HG02623 (cell line): ENCODE measurements at regions not wholly inside any gene's neighbourhood (a gene's known extent, or its start where the extent isn't known, plus 50 kb on each side); places are given as distances from the start of the nearest gene placed in this dataset.
"Not testable (repeated sequence)": the region's sequence is repeated elsewhere in the genome, so short reads cannot be mapped to it uniquely, and the experiment has no call there.

ENCODE experiments used
- ATAC-seq: cut with Tn5 transposase; IDR thresholded peaks from one replicate; pipeline ENCODE4 v1.9.1; 2021; ENCODE audit warnings: moderate library complexity; ENCODE audit not compliant: unreplicated experiment

DNA sequence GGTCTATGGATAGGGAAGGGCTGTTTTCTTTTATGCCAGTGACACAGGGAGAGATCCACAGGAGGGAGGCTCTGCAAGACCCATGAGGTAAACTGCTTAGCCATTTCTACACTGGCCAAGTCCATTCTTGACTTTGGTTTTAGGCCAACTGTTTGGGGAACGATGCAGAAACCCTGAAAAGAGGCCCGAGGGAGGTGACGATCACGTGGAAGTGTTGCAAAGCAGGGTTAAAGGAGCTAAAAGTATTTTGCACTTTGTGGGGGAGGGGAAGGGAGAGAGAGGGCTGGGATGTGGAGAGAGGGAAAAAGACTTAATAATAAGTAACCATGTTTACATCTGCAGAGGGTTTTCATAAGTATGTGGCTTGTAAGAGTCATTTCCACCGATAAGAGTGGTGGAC, 239.7 kb downstream of the EMX2 start:
- ATAC-seq: no peak

DNA sequence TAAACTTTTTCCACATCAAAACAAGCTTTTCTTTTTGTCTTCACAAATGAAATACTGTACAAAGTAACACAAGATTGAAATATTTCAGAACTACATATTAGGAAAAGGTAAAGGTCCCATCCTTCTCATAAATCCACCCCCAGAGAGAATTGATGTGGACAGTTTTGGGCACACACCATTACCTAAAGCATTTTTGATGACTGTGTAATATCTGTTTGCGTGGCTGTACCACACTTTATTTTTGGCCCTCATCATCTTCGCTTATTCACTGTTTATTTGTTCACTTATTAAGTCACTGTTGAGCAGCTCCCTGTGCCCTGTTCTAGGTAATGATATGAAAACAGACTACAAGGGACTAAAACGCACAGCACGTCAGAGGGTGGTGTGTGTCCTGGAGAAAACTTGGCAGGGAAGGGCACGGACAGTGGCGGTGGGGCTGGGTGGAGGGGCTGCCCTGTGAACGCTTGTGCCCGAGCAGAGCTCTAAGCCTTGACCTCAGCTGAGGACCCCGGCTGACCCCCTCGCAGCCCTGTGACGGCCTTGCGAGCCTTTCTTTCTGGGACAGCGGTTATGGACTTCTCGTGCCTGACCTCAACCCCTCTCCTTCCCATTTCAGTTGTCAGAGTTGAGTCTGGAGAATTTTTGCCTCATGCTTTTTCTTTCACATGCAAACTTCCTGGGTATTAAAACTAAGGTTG, 241.3 kb downstream of the EMX2 start:
- ATAC-seq: no peak

DNA sequence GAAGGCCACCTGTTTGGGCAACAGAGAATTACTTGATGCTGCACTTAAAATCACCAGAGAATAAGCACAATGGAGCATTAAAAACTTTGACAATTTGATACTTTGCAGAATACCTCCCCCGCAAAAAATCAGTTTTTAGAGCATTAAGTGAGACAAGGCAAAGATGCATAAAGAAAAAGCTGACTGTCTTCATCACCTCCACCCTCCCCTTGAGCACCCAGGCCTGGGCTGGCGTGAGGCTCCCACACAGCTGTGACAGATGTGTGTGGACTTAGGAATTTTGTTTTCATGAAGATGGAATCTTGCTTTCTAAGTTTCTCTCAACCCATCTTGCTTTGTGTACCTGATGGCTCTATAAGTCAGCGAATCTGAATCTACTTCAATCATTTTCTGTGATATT, 242.2 kb downstream of the EMX2 start:
- ATAC-seq: no peak

DNA sequence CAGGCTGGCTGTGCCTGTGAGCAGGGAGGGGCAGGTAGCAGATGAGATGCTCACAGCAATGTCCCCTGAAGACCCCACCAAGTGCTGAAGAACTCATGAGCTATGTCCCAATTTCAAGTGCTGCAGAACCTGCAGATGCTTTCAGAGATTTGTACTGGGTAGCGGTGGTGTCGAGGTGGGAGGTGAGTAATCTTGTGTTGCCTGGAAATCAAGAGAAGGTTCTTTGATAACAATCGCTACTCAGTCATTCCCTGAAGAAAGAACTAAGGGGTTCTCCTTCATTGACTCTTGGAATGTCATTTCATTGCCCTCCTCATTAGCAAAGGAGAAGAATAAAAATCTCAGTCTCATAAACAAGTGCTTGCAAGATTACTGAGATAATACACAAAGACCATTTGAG, 246.4 kb downstream of the EMX2 start:
- no peak for ATAC-seq

DNA sequence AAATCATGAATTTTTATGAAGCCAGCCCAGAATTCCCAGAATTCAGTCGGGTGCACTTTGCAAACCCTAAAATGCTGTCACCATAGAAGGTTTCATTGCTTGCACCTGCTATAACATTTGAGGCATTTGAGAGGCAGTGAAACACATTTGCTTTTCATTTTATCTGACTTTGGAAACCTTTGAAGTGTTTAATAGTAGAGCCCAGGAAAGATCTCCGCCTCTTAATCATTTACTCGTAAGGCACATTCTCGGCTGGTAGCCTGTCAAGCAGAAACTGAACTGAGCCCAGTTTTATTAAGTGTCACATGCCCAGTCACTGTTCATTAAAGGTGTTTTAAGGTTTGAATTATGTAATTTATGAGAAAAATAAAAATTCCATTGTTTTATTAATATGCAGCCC, 247.6 kb downstream of the EMX2 start:
- ATAC-seq: no peak

DNA sequence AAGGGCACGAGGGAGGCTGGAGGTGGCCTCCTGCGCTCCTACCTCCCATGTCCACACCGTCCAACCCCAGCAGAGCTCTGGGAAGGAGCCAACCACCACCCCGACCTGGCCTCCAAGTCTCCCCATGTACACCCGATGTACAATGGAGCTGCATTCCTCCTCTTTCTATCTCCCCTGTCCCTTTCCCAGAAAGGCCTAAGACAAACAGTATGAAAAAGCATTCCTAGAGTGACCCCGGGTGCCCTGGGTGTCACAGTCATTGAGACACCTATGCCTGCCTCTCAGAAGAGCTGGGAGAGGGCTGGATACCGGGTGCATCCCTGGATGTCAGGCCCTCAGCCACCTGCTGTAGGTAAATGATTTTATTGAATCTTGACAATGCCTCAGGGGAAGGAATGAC, 248.1 kb downstream of the EMX2 start:
- no peak for ATAC-seq

DNA sequence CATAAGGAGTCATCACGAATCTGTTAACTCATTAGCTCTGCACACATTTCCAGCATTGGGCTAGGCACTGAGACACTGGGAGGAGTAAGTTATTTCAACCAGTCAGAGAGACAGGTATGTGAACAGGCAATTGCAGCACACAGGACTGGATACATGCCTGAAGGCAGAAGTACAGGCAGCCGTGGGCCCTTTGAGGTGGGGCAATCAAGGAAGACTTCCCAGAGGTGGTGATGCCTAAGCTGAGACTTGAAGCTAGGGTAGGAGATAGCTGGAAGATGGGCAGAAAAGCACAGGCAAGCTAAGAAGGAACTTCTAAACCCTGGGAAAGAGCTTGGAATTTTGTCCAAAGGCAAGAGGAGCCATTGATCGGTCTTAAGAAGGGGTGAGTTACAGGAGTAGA, 249.7 kb downstream of the EMX2 start:
- no peak for ATAC-seq

DNA sequence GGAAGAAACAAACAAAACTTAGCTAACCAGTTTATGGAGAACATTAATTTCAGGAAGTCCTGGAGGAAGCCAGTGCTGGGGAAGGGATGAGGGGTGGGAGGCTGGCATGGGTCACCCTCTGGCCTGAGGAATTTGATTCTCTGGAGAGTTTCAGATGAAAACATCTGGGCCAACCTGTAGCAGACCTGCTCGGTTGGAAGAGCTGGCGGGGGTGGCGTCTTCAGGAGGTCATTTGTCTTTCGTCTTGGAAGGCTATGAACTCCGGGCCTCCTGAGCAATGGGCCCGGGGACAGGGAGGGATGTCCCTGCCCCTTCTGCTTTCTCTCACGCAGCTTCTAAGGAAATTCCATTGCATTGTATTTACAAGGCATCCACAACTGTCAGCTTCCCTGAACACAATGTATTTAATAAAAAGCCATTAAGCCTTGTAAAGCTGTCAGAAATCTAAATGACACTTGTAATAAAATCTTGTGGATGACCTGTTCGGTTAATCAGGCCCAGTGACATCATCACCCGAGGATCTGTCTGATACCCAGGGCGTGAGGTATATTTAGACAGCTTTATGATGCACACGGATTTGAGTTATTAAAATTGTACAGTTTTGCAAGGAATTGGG, 250.5 kb downstream of the RAB11FIP2 start:
- ATAC-seq: no peak

DNA sequence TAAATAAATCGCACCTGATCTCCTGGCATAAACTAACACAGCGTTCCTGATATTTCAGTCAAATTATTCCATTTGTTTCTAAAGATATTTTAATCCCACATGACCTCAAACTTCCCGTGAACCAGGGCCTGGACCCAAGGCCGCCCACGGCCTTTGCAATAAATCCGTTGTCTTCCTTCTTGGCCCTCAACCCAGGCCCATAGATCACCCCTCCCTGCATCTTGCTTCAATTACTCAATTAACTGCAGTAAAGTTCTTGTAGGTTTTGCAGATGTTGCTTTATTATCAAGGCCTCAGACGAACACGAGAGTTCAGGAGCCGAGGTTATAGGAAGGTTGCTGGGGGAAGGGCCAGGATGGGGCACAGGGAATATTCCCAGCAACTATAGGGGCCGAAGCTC, 249.4 kb downstream of the RAB11FIP2 start:
- no peak for ATAC-seq

DNA sequence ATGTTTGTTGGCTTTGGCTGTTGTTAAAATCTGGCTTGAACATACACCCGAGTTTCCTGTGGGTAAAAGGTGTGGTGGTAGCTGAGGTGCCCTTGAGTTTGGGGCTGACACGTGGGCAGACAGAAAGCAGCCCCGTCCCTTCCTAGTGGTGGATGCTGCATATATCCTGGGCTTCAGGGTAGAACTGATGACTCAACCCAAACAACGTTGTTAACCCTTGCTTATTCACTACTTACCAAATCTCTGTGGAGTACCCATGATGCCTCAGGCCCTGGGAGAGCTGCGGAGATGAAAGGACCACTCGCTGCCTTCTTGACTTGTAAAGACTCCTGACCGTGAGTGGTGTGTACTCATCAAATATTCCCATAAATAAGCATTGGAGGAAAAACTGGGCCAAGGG, 245.1 kb downstream of the RAB11FIP2 start:
- no peak for ATAC-seq

DNA sequence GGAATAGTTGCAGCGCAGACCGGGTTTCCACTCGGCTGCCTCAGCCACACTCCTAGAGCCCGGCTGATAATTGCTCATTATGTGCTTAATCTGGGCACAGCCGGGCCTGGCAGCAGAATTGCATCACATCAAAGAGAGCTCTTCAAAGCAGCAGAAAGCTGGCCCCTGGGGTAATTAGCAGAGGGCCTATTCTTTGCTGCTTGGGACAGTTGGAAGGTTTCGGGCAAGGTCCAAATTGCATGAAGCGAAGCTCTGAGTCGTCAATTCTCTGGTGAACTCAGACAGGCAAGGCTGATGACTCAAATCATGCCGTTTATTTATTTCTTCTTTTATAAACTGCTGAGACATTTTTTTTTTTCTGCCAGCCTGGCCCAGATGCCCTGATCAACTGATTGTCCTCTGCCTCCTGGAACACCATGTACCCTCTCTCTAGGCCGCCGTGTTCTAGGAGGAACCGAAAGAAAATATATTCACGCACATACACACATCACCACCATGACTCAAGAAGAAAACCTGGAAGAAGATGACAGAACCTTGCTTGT, 242.2 kb downstream of the RAB11FIP2 start:
- no peak for ATAC-seq

DNA sequence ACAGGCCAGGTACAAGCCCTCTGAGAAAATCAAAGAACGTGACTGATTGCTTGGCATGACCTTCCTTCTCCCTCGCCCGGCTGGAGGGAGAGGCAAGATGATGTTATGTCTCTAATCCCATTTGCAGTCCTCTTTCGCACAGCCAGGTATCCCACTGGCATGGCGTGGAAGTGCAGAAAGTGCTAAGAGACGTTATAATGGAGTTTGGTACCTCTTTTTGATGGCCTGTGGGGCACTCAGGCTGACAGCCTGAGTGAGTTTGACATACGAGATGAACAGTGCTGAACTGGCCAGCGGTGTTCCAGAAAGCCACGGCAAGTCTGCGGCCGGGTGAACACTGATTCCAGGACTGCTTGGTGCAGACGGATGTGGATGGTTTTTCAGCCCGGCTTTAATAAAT, 241.6 kb downstream of the RAB11FIP2 start:
- no peak for ATAC-seq

DNA sequence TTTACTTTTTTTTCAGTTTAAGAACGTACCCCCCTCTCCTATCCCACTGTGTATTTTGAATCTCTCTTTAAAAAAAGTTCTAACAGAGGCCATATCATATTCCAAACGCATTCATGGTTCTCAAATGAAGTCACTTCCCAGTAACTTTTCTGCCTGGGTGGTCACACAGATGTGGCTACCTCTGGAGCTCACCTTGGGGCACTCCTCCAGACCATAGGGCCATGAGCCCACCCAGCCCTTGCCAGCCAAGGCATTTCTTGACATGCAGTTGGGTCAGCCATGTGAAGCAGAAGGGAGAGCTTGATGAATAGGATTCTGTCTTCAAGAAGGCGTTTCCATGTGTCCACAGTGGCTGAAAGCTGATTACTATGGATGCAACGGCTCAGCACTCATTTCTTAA, 239.3 kb downstream of the RAB11FIP2 start:
- no peak for ATAC-seq

DNA sequence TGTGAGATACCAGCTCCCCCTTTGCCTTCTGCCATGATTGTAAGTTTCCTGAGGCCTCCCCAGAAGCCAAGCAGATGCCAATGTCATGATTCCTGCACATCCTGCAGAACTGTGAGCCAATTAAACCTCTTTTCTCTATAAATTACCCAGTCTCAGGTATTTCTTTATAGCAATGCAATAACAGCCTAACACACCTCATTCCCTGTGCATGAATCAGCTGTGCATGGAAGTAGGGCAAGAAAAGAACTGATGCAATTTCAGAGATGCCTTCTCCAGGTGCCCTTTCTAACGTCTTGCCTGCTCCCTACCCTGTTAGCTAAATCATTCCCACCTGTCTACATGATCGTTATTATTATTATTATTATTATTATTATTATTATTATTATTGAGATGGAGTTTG, 230.9 kb downstream of the RAB11FIP2 start:
- ATAC-seq: not testable (repeated sequence)

DNA sequence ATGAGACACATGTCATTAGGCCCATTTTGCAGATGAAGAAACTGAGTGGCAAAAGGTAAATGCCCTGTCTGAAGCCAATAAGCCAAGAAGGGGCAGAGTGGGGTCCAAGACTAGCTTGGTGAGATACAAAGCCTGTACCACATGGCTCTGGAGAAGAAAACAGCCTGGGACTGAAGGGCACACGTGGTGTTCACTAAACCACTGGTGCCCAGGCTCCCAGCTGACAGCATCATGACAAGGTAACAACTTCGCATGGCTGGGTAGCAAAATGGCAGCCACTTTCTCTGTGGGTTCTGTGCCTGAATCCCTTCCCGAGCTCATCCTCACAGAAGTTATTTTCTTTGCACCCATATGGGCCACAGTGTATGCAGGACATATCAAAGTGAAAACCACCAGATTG, 229.6 kb downstream of the RAB11FIP2 start:
- no peak for ATAC-seq

DNA sequence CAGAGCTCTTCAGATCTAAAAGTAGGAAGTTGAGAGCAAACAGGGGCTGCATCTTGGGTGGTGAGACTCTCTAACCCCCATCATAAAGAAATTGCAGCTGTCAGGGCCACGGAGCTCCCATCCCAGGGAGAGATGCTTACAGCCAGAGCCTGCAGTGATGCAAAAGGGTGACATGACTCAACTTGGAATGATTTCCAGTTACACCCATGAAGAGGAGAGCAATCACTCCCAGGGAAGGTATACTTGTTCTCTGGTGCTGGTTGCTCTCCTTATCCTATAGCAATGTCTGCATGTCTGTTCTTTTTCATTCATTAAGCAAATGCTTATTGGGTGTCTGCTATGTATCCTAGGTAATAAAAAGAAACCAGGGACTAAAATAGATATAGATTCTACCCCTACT, 228.0 kb downstream of the RAB11FIP2 start:
- ATAC-seq: no peak

DNA sequence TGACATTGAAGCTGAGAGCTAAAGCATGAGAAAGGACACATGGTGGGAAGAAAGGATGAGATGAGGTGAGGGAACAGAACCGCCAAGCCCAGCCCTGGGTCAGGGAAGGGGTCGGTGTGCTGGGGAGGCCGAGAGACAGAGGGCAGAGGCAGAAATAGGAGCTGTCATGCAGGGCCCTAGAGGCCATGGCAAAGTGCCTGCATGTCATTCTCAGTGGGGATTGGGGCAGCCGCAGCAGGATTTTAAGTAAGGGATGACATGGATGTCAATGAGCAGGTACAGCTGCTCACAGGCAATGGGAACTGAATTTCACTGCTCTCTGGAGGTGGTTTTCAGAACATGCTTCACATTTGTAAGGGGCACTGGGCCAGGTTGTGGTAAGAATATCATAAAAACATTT, 227.4 kb downstream of the RAB11FIP2 start:
- ATAC-seq: no peak

DNA sequence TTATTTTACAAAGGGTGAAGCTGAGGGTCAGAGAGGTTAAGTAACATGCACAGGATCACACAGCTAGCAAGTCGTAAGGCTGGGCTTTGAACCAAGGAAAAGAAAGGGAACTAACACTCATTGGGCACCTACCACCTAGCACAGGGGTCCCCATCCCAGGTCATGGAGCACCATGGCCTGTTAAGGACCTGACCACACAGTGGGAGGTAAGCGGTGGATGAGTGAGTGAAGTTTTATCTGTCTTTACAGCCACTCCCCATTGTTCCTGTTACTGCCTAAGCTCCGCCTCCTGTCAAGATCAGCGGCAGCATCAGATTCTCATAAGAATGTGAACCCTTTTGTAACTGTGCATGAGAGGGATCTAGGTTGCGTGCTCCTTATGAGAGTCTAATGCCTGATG, 222.8 kb downstream of the RAB11FIP2 start:
- ATAC-seq: no peak

DNA sequence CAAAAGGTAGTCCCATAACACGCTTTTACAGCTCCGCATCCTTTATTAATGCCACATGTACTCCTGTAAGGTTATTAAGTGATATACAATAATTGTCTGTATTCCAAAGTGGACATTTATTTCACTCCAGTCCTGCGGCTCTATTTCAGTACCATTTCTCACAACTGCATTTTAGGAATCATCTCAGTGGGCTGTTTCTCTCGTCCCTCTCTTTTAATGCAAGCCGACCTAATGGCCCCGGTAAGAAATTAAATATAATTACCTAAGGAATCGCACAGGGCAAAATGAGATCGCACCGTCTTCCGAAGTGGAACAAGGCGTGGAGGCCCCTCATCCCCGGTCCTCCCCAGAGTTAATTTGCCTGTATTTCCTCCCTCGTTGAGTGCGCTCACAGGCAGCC, 216.5 kb downstream of the RAB11FIP2 start:
- no peak for ATAC-seq

DNA sequence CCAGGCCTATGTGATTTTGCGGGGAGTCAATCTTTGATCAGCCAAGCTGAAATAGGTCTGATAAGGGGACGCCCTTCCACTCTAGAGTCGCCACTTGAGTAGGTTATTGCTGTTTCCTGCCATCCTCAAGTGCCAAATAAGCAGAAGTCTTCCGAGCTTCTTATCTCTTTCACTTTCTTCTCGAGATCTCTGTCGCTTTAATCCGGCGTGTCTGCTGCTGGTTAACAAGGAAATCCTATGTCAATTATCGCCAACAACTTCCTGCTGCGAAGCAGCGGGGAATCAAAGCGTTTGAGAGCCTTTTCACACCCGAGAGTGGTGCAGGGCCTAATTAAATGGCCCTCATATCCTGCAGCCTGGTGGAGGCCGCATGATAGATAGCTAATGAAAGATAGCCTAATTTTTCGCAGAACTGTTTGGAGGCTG, 215.9 kb downstream of the RAB11FIP2 start:
- ATAC-seq: no peak

DNA sequence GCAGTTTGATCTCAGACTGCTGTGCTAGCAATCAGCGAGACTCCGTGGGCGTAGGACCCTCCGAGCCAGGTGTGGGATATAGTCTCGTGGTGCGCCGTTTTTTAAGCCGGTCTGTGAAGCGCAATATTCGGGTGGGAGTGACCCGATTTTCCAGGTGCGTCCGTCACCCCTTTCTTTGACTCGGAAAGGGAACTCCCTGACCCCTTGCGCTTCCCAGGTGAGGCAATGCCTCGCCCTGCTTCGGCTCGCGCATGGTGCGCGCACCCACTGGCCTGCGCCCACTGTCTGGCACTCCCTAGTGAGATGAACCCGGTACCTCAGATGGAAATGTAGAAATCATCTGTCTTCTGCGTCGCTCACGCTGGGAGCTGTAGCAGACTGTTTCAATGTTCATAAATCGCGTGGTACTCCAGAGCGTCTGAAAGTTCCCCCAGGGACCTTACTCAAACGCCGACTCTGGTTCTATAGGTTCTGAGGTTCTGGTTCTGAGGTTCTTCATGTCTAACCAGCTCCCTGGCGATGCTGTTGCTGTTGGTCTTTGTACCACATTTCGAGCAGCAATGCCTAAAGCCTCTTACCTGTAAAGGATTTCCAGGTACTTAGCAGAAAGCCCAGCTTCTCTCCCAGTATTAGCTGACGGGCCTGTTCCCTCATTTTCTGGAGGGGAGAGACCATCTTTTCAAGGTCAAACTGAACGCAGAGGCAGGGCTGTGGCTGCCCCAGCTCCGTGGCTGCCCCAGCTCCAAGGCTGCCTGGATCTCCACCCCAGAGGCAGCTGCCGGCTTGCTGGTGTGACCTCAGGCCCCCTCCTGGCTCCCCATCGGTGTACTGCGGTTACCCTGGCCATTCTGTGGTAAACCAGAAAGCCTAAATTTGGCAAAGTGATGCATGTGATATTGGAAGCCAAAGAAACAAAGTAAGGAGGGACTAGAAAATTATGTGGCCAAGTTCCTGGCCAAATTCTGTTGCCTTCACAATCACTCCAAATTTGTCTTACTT, 207.9 kb downstream of the RAB11FIP2 start:
- ATAC-seq: not testable (repeated sequence)
